Bronchial epithelial cell (primary cell): ENCODE measurements at regions not wholly inside any gene's neighbourhood (a gene's known extent, or its start where the extent isn't known, plus 50 kb on each side); places are given as distances from the start of the nearest gene placed in this dataset.

Source experiments
- DNase-seq: peaks from one replicate; pipeline ENCODE4 v3.0.0-alpha.2; 2010; ENCODE audit warnings: low read depth
- FAIRE-seq: peaks from 2 replicates; lab custom pipeline; 2011; peaks lifted over from hg19 to GRCh38; lab: Jason Lieb, UNC
- H3K27me3 ChIP-seq: 2 replicates; pipeline ENCODE4 v1.5.1; 2011; ENCODE audit warnings: low read length; ENCODE audit not compliant: control insufficient read depth, insufficient read depth
- H3K36me3 ChIP-seq: 2 replicates; pipeline ENCODE4 v1.5.1; 2011; ENCODE audit warnings: low read length; ENCODE audit not compliant: control insufficient read depth, insufficient read depth
- H3K4me3 ChIP-seq: 2 replicates; pipeline ENCODE4 v1.5.1; 2011; ENCODE audit warnings: mild to moderate bottlenecking, low read depth, low read length, control low read depth
- TF ChIP-seq, protein P1 (sequence below): IDR thresholded peaks from 2 replicates; pipeline ENCODE4 v1.5.1; 2011; ENCODE audit warnings: mild to moderate bottlenecking, moderate library complexity, low read length, control low read depth, inconsistent platforms; ENCODE audit not compliant: insufficient read depth, severe bottlenecking

DNA sequence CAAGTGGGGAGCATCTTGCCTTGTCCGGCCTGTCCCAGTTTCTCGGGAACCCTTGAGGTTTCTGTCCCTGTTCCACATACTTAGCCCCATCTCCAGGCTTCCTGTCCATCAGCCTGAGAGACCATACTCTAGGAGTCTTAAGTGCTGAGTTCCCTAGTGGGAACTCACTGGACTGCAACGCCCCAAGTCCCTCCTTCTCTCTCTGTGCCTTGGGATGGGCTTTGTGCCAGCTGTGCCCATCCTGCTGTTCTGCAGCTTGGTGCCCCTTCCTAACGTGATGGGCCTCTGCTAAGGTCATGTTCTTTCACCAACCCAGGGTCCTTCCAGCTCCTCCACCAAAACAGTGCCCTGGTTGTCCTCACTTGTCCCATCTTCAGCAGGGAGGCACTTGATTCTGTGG, 222.3 kb upstream of the ANKRD55 start:
- no peaks in the 10 kb centered on the region for H3K27me3 ChIP-seq
- no peak for FAIRE-seq
- TF ChIP-seq, protein P1, sequence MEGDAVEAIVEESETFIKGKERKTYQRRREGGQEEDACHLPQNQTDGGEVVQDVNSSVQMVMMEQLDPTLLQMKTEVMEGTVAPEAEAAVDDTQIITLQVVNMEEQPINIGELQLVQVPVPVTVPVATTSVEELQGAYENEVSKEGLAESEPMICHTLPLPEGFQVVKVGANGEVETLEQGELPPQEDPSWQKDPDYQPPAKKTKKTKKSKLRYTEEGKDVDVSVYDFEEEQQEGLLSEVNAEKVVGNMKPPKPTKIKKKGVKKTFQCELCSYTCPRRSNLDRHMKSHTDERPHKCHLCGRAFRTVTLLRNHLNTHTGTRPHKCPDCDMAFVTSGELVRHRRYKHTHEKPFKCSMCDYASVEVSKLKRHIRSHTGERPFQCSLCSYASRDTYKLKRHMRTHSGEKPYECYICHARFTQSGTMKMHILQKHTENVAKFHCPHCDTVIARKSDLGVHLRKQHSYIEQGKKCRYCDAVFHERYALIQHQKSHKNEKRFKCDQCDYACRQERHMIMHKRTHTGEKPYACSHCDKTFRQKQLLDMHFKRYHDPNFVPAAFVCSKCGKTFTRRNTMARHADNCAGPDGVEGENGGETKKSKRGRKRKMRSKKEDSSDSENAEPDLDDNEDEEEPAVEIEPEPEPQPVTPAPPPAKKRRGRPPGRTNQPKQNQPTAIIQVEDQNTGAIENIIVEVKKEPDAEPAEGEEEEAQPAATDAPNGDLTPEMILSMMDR, result no peak
- H3K36me3 ChIP-seq, result no peaks in the 10 kb centered on the region
- no peak for DNase-seq
- no peak overlapping the region for H3K4me3 ChIP-seq

DNA sequence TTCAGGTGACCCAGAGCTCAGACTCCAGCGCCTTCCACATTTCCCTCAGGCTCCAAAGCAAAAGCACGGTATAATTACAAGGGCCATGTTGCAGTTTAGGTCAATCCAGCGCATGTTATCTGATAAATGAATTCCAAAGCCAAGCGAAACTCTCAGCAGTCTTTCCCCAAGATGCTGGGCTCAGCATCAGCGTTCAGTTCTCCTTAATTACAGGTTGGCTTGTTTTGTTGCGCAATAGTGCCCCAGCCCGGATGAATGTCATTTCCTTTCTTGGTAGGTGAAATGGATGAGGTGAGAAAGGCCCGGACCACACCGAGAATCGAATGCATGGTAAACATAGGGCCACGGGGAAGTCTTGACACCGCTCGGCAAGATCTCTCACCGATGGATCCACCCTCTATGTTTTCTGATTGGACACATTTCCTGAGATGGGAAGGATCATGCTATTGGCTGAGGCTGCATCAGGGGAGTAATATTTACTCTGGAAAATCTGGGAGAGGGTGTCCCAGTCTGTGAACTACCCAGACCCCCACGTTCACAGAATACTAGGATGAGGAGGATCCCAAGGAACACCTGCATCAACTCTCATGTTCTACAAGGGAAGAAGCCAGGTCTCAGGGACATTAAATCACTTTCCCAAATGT, 221.2 kb upstream of the ANKRD55 start:
- TF ChIP-seq, protein P1, result no peak
- H3K27me3 ChIP-seq, result no peaks in the 10 kb centered on the region
- H3K36me3 ChIP-seq, result no peaks in the 10 kb centered on the region
- DNase-seq (no peak), FAIRE-seq (no peak)
- no peak overlapping the region for H3K4me3 ChIP-seq

GRCh38 chr5:56451742-56452141, 218.6 kb upstream of the ANKRD55 start:
- DNase-seq (no peak), FAIRE-seq (peak; percentile 18)
- no peak overlapping the region for H3K4me3 ChIP-seq
- H3K27me3 ChIP-seq, result no peaks in the 10 kb centered on the region
- TF ChIP-seq, protein P1, result no peak
- H3K36me3 ChIP-seq, result no peaks in the 10 kb centered on the region

- H3K36me3 ChIP-seq, result no peaks in the 10 kb centered on the region
- FAIRE-seq (no peak), DNase-seq (no peak)
- no peaks in the 10 kb centered on the region for H3K27me3 ChIP-seq
- H3K4me3 ChIP-seq, result no peak overlapping the region
- TF ChIP-seq, protein P1, result no peak
Measured at GRCh38 chr5:56450766-56451165, 217.6 kb upstream of the ANKRD55 start.

- peak; percentile 68 for FAIRE-seq
- TF ChIP-seq, protein P1, result no peak
- no peak for DNase-seq
- H3K4me3 ChIP-seq, result no peak overlapping the region
- H3K27me3 ChIP-seq, result no peaks in the 10 kb centered on the region
- H3K36me3 ChIP-seq, result no peaks in the 10 kb centered on the region
Measured at GRCh38 chr5:56449071-56449640, 216.0 kb upstream of the ANKRD55 start.

GRCh38 chr5:56447656-56448055, 214.5 kb upstream of the ANKRD55 start:
- FAIRE-seq (no peak), DNase-seq (no peak)
- Histone ChIP-seq H3K27me3 (no peaks in the 10 kb centered on the region), H3K4me3 (no peak overlapping the region), H3K36me3 (no peaks in the 10 kb centered on the region)
- TF ChIP-seq, protein P1, result no peak
